ENCODE measurements at regions not wholly inside any gene's neighbourhood (a gene's known extent, or its start where the extent isn't known, plus 50 kb on each side); places are given as distances from the start of the nearest gene placed in this dataset.

- no peak for DNase-seq (ENCODE audit: low spot score)
These were observed 51.7 kb upstream of the NEBL start for GRCh38 chr10:20948686-20949327.

Data from HuH-7 (cell line).